Activated CD4-positive, alpha-beta memory T cell treated with anti-CD3 and anti-CD28 coated beads, Interleukin-2, amount 10 ng/mL, durations not matched to agents 7 days and 5 days (primary cell): ENCODE measurements at regions not wholly inside any gene's neighbourhood (a gene's known extent, or its start where the extent isn't known, plus 50 kb on each side); places are given as distances from the start of the nearest gene placed in this dataset.

Experiments used
- CTCF ChIA-PET: fragments of 350-600 bp; sonication (Branson Sonifier 250); formaldehyde crosslinking; loops from one replicate; lab custom pipeline; 2021; ENCODE audit warnings: antibody characterized with exemption, inconsistent platforms; lab: Charles Lee
- POLR2A ChIA-PET: fragments of 350-600 bp; sonication (Branson Sonifier 250); formaldehyde crosslinking; loops from one replicate; lab custom pipeline; 2021; ENCODE audit warnings: antibody characterized with exemption; lab: Charles Lee
- DNase-seq: peaks from one replicate; pipeline ENCODE4 v3.0.0-alpha.2; 2020
- H3K27ac Mint-ChIP-seq: one replicate; pipeline ENCODE4 v1.8.0; 2021; ENCODE audit warnings: mild to moderate bottlenecking, mixed read lengths
- H3K27me3 Mint-ChIP-seq: one replicate; pipeline ENCODE4 v1.8.0; 2021; ENCODE audit warnings: mixed read lengths
- H3K36me3 Mint-ChIP-seq: one replicate; pipeline ENCODE4 v1.8.0; 2021; ENCODE audit warnings: low read depth, mixed read lengths
- H3K4me1 Mint-ChIP-seq: one replicate; pipeline ENCODE4 v1.8.0; 2021; ENCODE audit warnings: mixed read lengths
- H3K4me3 Mint-ChIP-seq: one replicate; pipeline ENCODE4 v1.8.0; 2021; ENCODE audit warnings: mild to moderate bottlenecking, mixed read lengths
- H3K9me3 Mint-ChIP-seq: one replicate; pipeline ENCODE4 v1.8.0; 2021; ENCODE audit warnings: mixed read lengths

- ChIA-PET CTCF (no interaction called here), POLR2A (no interaction called here)
- H3K4me3 Mint-ChIP-seq = no peak overlapping the region
- DNase-seq = no peak
- no peaks in the 10 kb centered on the region for H3K27me3 Mint-ChIP-seq
- no peaks in the 10 kb centered on the region for H3K9me3 Mint-ChIP-seq
- no peaks in the 10 kb centered on the region for H3K36me3 Mint-ChIP-seq
- no peaks in the 10 kb centered on the region for H3K4me1 Mint-ChIP-seq
- H3K27ac Mint-ChIP-seq = no peak overlapping the region
Measured at GRCh38 chr2:155418753-155419152, 720.3 kb downstream of the KCNJ3 start.

DNA sequence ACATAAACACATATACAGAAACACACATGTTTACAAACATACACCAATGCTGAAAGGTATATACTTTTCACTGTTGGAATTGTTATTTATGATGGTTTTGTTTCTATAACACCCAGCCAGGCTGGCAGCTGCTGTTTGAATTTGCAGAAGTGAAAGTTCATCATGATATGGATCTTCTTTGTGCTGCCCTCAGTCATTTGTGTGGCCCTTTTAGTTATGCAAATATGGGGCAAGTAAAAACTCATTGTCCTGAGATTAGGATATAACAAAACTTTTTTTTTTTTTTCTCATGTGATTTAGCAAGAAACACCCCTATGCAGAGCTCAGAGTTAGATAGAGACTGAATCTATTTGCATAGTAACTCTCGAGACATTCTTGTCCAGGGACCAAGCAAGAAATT is 714.1 kb downstream of the KCNJ3 start:
- no peak for DNase-seq
- no peaks in the 10 kb centered on the region for H3K4me1 Mint-ChIP-seq
- no peak overlapping the region for H3K27ac Mint-ChIP-seq
- POLR2A ChIA-PET = no interaction called here
- H3K4me3 Mint-ChIP-seq = no peak overlapping the region
- no peaks in the 10 kb centered on the region for H3K36me3 Mint-ChIP-seq
- CTCF ChIA-PET = no interaction called here
- no peaks in the 10 kb centered on the region for H3K9me3 Mint-ChIP-seq
- no peaks in the 10 kb centered on the region for H3K27me3 Mint-ChIP-seq

- H3K9me3 Mint-ChIP-seq = peaks cover 8% of the 10 kb centered on the region
- no peak for DNase-seq
- H3K4me1 Mint-ChIP-seq = no peaks in the 10 kb centered on the region
- no peak overlapping the region for H3K4me3 Mint-ChIP-seq
- no peaks in the 10 kb centered on the region for H3K27me3 Mint-ChIP-seq
- POLR2A ChIA-PET = no interaction called here
- CTCF ChIA-PET = no interaction called here
- H3K36me3 Mint-ChIP-seq = no peaks in the 10 kb centered on the region
- H3K27ac Mint-ChIP-seq = no peak overlapping the region
Measured at GRCh38 chr2:155404433-155405002, 706.0 kb downstream of the KCNJ3 start.

- H3K27ac Mint-ChIP-seq = no peak overlapping the region
- H3K4me1 Mint-ChIP-seq = no peaks in the 10 kb centered on the region
- ChIA-PET POLR2A (no interaction called here), CTCF (no interaction called here)
- H3K36me3 Mint-ChIP-seq = no peaks in the 10 kb centered on the region
- H3K4me3 Mint-ChIP-seq = no peak overlapping the region
- no peaks in the 10 kb centered on the region for H3K27me3 Mint-ChIP-seq
- DNase-seq = no peak
- no peaks in the 10 kb centered on the region for H3K9me3 Mint-ChIP-seq
Measured at GRCh38 chr2:155393406-155393805, 694.9 kb downstream of the KCNJ3 start.

DNA sequence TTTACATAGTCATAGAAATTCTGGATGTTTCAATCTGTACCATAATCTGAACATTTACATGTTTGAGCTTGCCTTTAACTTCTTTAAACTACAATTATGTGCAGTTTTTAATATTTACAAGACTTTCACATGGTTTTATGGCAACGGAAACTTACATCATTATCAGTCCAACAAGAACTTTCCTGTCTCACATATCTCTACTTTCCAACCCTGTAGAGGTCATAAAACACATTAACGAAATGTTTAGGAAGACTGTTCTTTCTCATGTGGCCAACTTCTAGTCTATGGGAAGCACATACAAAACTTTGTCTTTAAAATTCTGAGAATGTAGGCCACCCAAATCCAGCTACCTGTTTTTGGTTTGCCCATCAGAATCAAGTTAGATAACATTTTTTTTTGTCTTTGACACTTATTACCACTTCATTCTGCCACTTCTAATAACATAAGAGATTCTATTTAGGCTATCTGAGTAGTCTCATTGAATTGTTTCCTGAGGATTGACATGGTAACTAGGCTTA is 693.2 kb downstream of the KCNJ3 start:
- H3K36me3 Mint-ChIP-seq = no peaks in the 10 kb centered on the region
- H3K27ac Mint-ChIP-seq = no peak overlapping the region
- H3K9me3 Mint-ChIP-seq = no peaks in the 10 kb centered on the region
- DNase-seq = no peak
- ChIA-PET CTCF (no interaction called here), POLR2A (no interaction called here)
- H3K4me1 Mint-ChIP-seq = no peaks in the 10 kb centered on the region
- no peaks in the 10 kb centered on the region for H3K27me3 Mint-ChIP-seq
- H3K4me3 Mint-ChIP-seq = no peak overlapping the region

DNA sequence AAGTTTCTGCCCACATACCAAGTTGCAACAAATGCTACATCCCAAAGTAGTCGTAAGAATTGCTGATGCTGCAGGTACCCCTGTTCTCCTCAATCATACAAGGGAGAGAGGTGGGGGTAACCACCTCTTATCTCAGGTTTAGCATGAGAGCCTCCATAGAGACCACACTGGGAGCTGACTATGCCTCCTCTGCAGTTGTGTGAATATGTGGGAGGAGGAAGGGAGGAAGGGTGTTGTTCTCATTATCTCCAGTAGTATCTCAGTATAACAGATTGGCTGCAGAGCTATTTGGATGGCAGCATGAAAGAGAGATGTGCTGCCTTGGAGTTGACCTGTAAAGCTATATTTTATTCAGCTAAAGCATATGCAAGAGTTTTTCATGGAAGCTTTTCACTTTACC is 690.7 kb downstream of the KCNJ3 start:
- Mint-ChIP-seq H3K27ac (no peak overlapping the region), H3K9me3 (no peaks in the 10 kb centered on the region), H3K36me3 (no peaks in the 10 kb centered on the region), H3K4me3 (no peak overlapping the region), H3K4me1 (no peaks in the 10 kb centered on the region), H3K27me3 (no peaks in the 10 kb centered on the region)
- CTCF ChIA-PET = no interaction called here
- DNase-seq = no peak
- POLR2A ChIA-PET = no interaction called here

GRCh38 chr2:155384555-155385123 is 686.1 kb downstream of the KCNJ3 start:
- ChIA-PET POLR2A (no interaction called here), CTCF (no interaction called here)
- no peaks in the 10 kb centered on the region for H3K9me3 Mint-ChIP-seq
- no peak for DNase-seq
- H3K27me3 Mint-ChIP-seq = no peaks in the 10 kb centered on the region
- H3K4me1 Mint-ChIP-seq = no peaks in the 10 kb centered on the region
- no peaks in the 10 kb centered on the region for H3K36me3 Mint-ChIP-seq
- H3K4me3 Mint-ChIP-seq = no peak overlapping the region
- no peak overlapping the region for H3K27ac Mint-ChIP-seq

DNA sequence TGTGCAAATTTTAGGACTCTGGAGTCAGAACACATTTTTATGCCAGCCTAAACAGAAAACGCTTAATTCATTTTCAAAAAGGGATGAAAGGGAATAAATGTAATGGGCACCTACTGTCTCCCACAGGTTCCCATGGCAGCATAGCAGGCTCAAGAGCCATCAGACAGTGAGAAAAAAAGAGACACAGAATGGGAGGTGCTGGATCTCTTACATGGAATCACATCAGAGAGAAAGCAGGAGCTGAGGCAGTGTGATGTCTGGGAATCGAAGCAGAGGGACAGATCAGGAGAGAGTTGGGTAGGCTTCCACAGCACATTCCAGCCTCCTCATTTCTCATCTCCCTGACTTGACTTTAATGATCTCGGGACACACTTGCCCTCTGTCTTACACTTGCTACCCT is 684.3 kb downstream of the KCNJ3 start:
- no peaks in the 10 kb centered on the region for H3K9me3 Mint-ChIP-seq
- H3K27me3 Mint-ChIP-seq = no peaks in the 10 kb centered on the region
- ChIA-PET POLR2A (no interaction called here), CTCF (no interaction called here)
- no peak overlapping the region for H3K4me3 Mint-ChIP-seq
- no peak overlapping the region for H3K27ac Mint-ChIP-seq
- DNase-seq = no peak
- peaks cover 7% of the 10 kb centered on the region for H3K4me1 Mint-ChIP-seq
- H3K36me3 Mint-ChIP-seq = no peaks in the 10 kb centered on the region

- CTCF ChIA-PET = no interaction called here
- POLR2A ChIA-PET = no interaction called here
- H3K4me3 Mint-ChIP-seq = no peak overlapping the region
- no peaks in the 10 kb centered on the region for H3K36me3 Mint-ChIP-seq
- H3K27me3 Mint-ChIP-seq = no peaks in the 10 kb centered on the region
- H3K27ac Mint-ChIP-seq = no peak overlapping the region
- peaks cover 11% of the 10 kb centered on the region for H3K4me1 Mint-ChIP-seq
- no peaks in the 10 kb centered on the region for H3K9me3 Mint-ChIP-seq
- no peak for DNase-seq
Measured at GRCh38 chr2:155381436-155381835, 682.9 kb downstream of the KCNJ3 start.

- DNase-seq = no peak
- POLR2A ChIA-PET = no interaction called here
- no peaks in the 10 kb centered on the region for H3K36me3 Mint-ChIP-seq
- peaks cover 11% of the 10 kb centered on the region for H3K4me1 Mint-ChIP-seq
- H3K27me3 Mint-ChIP-seq = peaks cover 2% of the 10 kb centered on the region
- CTCF ChIA-PET = no interaction called here
- no peak overlapping the region for H3K4me3 Mint-ChIP-seq
- no peaks in the 10 kb centered on the region for H3K9me3 Mint-ChIP-seq
- no peak overlapping the region for H3K27ac Mint-ChIP-seq
Measured at GRCh38 chr2:155379494-155379893, 681.0 kb downstream of the KCNJ3 start.

GRCh38 chr2:155377931-155378444 is 679.5 kb downstream of the KCNJ3 start:
- peaks cover 2% of the 10 kb centered on the region for H3K27me3 Mint-ChIP-seq
- CTCF ChIA-PET = interaction anchor here (0.9 kb wide), 2 partner anchors 956 to 1515 kb away, joined by 3 to 4 read pairs; no protein-coding TSS in a partner anchor
- H3K4me1 Mint-ChIP-seq = peaks cover 11% of the 10 kb centered on the region
- no peaks in the 10 kb centered on the region for H3K9me3 Mint-ChIP-seq
- no peak for DNase-seq
- no peak overlapping the region for H3K27ac Mint-ChIP-seq
- H3K36me3 Mint-ChIP-seq = no peaks in the 10 kb centered on the region
- POLR2A ChIA-PET = no interaction called here
- H3K4me3 Mint-ChIP-seq = no peak overlapping the region

DNA sequence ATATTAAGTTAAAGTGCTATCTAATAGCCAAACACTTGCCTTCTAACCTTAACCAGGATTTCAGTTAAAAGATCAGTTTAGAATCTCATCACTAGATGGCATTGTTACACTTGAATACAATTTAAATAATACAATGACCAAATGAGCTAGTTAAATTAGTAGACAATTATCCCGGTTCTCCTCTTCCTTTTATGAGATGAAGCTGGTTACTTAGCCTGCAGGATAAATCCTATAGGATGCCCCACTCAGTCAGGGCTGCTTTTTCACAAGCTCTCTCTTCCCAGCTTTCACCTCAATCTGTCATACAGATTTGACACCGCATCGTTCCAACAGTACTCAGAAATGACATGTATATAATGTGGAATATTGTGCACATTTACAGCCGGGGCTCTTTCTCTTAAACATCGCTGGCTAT is 678.8 kb downstream of the KCNJ3 start:
- Mint-ChIP-seq H3K4me3 (no peak overlapping the region), H3K4me1 (peaks cover 11% of the 10 kb centered on the region), H3K27me3 (peaks cover 2% of the 10 kb centered on the region), H3K9me3 (no peaks in the 10 kb centered on the region), H3K27ac (no peak overlapping the region), H3K36me3 (no peaks in the 10 kb centered on the region)
- ChIA-PET POLR2A (no interaction called here), CTCF (interaction anchor here (0.5 to 0.9 kb wide), 3 partner anchors 957 to 1516 kb away, joined by 3 to 4 read pairs (median 3); no protein-coding TSS in a partner anchor)
- DNase-seq = no peak

- H3K9me3 Mint-ChIP-seq = no peaks in the 10 kb centered on the region
- ChIA-PET POLR2A (no interaction called here), CTCF (no interaction called here)
- H3K4me1 Mint-ChIP-seq = peaks cover 6% of the 10 kb centered on the region
- H3K27ac Mint-ChIP-seq = no peak overlapping the region
- no peaks in the 10 kb centered on the region for H3K36me3 Mint-ChIP-seq
- peaks cover 2% of the 10 kb centered on the region for H3K27me3 Mint-ChIP-seq
- no peak for DNase-seq
- H3K4me3 Mint-ChIP-seq = no peak overlapping the region
Measured at GRCh38 chr2:155372969-155373368, 674.5 kb downstream of the KCNJ3 start.

DNA sequence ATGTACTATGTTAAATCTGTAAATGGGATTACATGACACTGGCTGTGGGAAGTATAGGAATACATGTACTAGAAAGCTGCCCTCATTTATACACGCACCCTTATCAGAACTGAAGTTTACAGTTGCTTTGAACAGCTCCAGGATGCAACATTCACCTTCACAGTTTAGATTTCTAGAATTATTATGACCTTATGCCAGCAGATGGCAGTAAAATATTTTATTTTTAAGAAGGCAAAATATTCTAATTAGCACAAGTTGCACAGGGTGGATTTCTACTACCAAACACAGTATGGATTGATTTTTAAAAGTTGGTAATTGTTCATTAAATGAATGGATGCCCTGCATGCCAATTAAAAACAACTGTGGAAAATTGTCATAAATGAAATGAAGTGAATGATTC is 670.4 kb downstream of the KCNJ3 start:
- ChIA-PET POLR2A (no interaction called here), CTCF (no interaction called here)
- no peak overlapping the region for H3K27ac Mint-ChIP-seq
- no peaks in the 10 kb centered on the region for H3K27me3 Mint-ChIP-seq
- no peaks in the 10 kb centered on the region for H3K36me3 Mint-ChIP-seq
- H3K4me3 Mint-ChIP-seq = no peak overlapping the region
- DNase-seq = no peak
- H3K9me3 Mint-ChIP-seq = no peaks in the 10 kb centered on the region
- no peaks in the 10 kb centered on the region for H3K4me1 Mint-ChIP-seq
